ENCODE measurements at regions not wholly inside any gene's neighbourhood (a gene's known extent, or its start where the extent isn't known, plus 50 kb on each side); places are given as distances from the start of the nearest gene placed in this dataset.
A peak's percentile ranks its signal among the peaks of the same experiment; 100 is the strongest.
"Not testable (repeated sequence)": the region's sequence is repeated elsewhere in the genome, so short reads cannot be mapped to it uniquely, and the experiment has no call there.

- DNase-seq (ENCODE audit: low read depth in 1 of 2, low spot score in 2 of 2): no peak
- Histone ChIP-seq H3K36me3 (no peaks in the 10 kb centered on the region), H3K27ac (no peak overlapping the region), H3K4me3 (no peak overlapping the region), H3K4me1 (replicated peaks) (no peaks in the 10 kb centered on the region), H3K27me3 (replicated peaks) (no peaks in the 10 kb centered on the region), H3K9me3 (replicated peaks) (no peaks in the 10 kb centered on the region)
These were observed 157.7 kb upstream of the PROK2 start for GRCh38 chr3:71942432-71943187.

DNA sequence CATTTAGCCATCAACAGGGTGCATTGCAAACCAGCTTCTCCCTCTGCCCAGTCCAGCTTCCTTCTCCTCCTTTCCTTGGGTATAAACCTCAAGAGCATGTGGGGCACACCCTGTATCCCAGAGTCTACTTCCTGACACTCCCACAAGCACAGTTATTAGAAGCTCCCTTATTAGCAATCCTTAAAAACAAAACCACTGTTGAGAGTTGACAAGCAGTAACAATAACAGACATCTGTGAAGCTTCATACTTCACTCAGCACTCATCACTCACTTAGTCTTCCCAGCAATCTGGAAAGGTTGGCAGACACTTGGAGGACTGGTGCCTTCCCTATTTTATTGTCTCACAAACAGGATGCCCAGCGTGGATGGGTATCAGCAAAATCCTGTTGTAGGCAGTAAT lies 155.5 kb upstream of the PROK2 start:
- no peak for DNase-seq (ENCODE audit: low read depth in 1 of 2, low spot score in 2 of 2)
- no peak overlapping the region for H3K4me3 ChIP-seq
- H3K36me3 ChIP-seq: no peaks in the 10 kb centered on the region
- H3K27ac ChIP-seq: no peak overlapping the region
- no peaks in the 10 kb centered on the region for H3K27me3 ChIP-seq (replicated peaks)
- no peaks in the 10 kb centered on the region for H3K9me3 ChIP-seq (replicated peaks)
- H3K4me1 ChIP-seq (replicated peaks): no peaks in the 10 kb centered on the region

GRCh38 chr3:71938081-71938480 lies 153.1 kb upstream of the PROK2 start:
- H3K27ac ChIP-seq; H3K9me3 ChIP-seq (replicated peaks); H3K27me3 ChIP-seq (replicated peaks); H3K36me3 ChIP-seq; DNase-seq (ENCODE audit: low read depth in 1 of 2, low spot score in 2 of 2); H3K4me3 ChIP-seq; H3K4me1 ChIP-seq (replicated peaks): not testable (repeated sequence)

DNA sequence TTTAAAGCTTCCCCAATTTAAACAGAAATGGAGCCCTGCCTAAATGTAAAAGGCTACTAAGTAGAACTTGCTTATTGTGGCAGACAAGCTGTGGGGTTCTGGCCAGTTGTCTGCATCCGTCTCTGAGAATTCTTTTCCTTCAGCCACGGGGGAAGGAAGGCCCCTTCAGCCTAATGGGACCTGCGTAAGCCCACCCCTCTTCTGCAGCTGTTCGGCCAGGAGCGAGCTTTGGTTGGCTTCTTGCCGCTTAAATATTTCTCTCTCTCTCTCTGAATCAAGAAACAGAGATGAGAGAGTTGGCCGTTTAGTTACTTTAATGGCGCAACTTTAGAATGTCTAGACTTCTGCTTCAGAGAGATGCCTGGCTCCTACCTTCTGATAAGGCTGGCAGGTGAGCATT lies 151.7 kb upstream of the PROK2 start:
- no peaks in the 10 kb centered on the region for H3K4me1 ChIP-seq (replicated peaks)
- H3K27ac ChIP-seq: no peak overlapping the region
- H3K4me3 ChIP-seq: no peak overlapping the region
- H3K36me3 ChIP-seq: no peaks in the 10 kb centered on the region
- no peaks in the 10 kb centered on the region for H3K9me3 ChIP-seq (replicated peaks)
- DNase-seq (ENCODE audit: low read depth in 1 of 2, low spot score in 2 of 2): no peak
- H3K27me3 ChIP-seq (replicated peaks): no peaks in the 10 kb centered on the region

GRCh38 chr3:71934520-71935270 lies 149.7 kb upstream of the PROK2 start:
- Histone ChIP-seq H3K36me3 (no peaks in the 10 kb centered on the region), H3K27me3 (replicated peaks) (no peaks in the 10 kb centered on the region), H3K4me3 (no peak overlapping the region)

DNA sequence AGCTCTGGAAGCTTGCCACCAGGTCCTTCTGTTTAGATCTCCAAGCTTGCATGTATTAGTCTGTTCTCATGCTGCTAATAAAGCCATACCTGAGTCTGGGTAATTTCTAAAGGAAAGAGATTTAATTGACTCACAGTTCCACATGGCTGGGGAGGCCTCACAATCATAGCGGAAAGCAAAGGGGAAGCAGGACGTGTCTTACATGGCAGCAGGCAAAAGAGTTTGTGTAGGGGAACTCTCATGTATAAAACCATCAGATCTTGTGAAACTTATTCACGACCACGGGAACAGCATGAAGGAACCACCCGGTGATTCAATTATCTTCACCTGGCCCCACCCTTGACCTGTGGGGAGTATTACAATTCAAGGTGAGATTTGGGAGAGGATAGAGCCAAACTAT lies 147.0 kb upstream of the PROK2 start:
- Histone ChIP-seq H3K4me1 (replicated peaks) (no peaks in the 10 kb centered on the region), H3K9me3 (replicated peaks) (no peaks in the 10 kb centered on the region), H3K36me3 (no peaks in the 10 kb centered on the region)

More at GRCh38 chr3:71934520-71935270, 149.7 kb upstream of the PROK2 start:
- Histone ChIP-seq H3K27ac (no peak overlapping the region), H3K9me3 (replicated peaks) (no peaks in the 10 kb centered on the region), H3K4me1 (replicated peaks) (no peaks in the 10 kb centered on the region)
- DNase-seq (ENCODE audit: low read depth in 1 of 2, low spot score in 2 of 2): no peak

GRCh38 chr3:71930056-71930991 lies 145.4 kb upstream of the PROK2 start:
- no peaks in the 10 kb centered on the region for H3K4me1 ChIP-seq (replicated peaks)
- no peaks in the 10 kb centered on the region for H3K9me3 ChIP-seq (replicated peaks)
- peak in 1 of 2 experiments; percentile 5 for DNase-seq (ENCODE audit: low read depth in 1 of 2, low spot score in 2 of 2)
- no peak overlapping the region for H3K4me3 ChIP-seq
- H3K27ac ChIP-seq: no peak overlapping the region
- H3K36me3 ChIP-seq: no peaks in the 10 kb centered on the region
- no peaks in the 10 kb centered on the region for H3K27me3 ChIP-seq (replicated peaks)

More for the DNA sequence above, 147.0 kb upstream of the PROK2 start:
- H3K4me3 ChIP-seq: no peak overlapping the region
- H3K27me3 ChIP-seq (replicated peaks): no peaks in the 10 kb centered on the region
- no peak overlapping the region for H3K27ac ChIP-seq
- DNase-seq (ENCODE audit: low read depth in 1 of 2, low spot score in 2 of 2): no peak

DNA sequence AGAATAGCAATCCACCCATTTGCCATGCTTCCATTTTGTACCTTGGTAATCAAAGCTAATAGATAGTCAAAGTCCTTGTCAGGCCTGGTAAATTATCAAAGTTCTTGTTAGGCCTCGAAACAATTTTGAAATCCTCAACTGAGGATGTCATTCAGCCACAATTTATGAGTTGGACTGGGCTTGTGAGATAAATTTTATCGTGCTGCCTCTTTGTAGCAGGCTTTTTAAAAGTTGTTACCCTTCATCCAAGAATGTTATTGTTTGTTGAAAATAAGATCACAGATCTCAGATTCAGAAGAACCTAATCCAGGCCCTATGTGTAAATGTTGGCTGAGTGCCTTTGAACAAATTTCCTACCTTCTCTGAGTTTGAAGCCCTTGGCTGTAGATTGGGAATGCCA lies 143.3 kb upstream of the PROK2 start:
- Histone ChIP-seq H3K36me3 (no peaks in the 10 kb centered on the region), H3K4me1 (replicated peaks) (no peaks in the 10 kb centered on the region), H3K27ac (no peak overlapping the region), H3K27me3 (replicated peaks) (no peaks in the 10 kb centered on the region), H3K4me3 (no peak overlapping the region), H3K9me3 (replicated peaks) (no peaks in the 10 kb centered on the region)
- no peak for DNase-seq (ENCODE audit: low read depth in 1 of 2, low spot score in 2 of 2)

GRCh38 chr3:71927505-71928066 lies 142.6 kb upstream of the PROK2 start:
- H3K36me3 ChIP-seq: no peaks in the 10 kb centered on the region
- no peak overlapping the region for H3K4me3 ChIP-seq
- no peaks in the 10 kb centered on the region for H3K9me3 ChIP-seq (replicated peaks)

GRCh38 chr3:71926616-71927015 lies 141.7 kb upstream of the PROK2 start:
- Histone ChIP-seq H3K9me3 (replicated peaks) (no peaks in the 10 kb centered on the region), H3K27me3 (replicated peaks) (no peaks in the 10 kb centered on the region), H3K36me3 (no peaks in the 10 kb centered on the region), H3K4me3 (no peak overlapping the region), H3K4me1 (replicated peaks) (no peaks in the 10 kb centered on the region), H3K27ac (no peak overlapping the region)
- no peak for DNase-seq (ENCODE audit: low read depth in 1 of 2, low spot score in 2 of 2)

More at GRCh38 chr3:71927505-71928066, 142.6 kb upstream of the PROK2 start:
- H3K4me1 ChIP-seq (replicated peaks): no peaks in the 10 kb centered on the region
- H3K27me3 ChIP-seq (replicated peaks): no peaks in the 10 kb centered on the region
- no peak for DNase-seq (ENCODE audit: low read depth in 1 of 2, low spot score in 2 of 2)
- no peak overlapping the region for H3K27ac ChIP-seq

- Histone ChIP-seq H3K4me1 (replicated peaks) (no peaks in the 10 kb centered on the region), H3K27me3 (replicated peaks) (no peaks in the 10 kb centered on the region), H3K36me3 (no peaks in the 10 kb centered on the region), H3K9me3 (replicated peaks) (no peaks in the 10 kb centered on the region), H3K27ac (no peak overlapping the region), H3K4me3 (no peak overlapping the region)
- DNase-seq (ENCODE audit: low read depth in 1 of 2, low spot score in 2 of 2): no peak
These were observed 141.3 kb upstream of the PROK2 start for GRCh38 chr3:71926262-71926600.

DNA sequence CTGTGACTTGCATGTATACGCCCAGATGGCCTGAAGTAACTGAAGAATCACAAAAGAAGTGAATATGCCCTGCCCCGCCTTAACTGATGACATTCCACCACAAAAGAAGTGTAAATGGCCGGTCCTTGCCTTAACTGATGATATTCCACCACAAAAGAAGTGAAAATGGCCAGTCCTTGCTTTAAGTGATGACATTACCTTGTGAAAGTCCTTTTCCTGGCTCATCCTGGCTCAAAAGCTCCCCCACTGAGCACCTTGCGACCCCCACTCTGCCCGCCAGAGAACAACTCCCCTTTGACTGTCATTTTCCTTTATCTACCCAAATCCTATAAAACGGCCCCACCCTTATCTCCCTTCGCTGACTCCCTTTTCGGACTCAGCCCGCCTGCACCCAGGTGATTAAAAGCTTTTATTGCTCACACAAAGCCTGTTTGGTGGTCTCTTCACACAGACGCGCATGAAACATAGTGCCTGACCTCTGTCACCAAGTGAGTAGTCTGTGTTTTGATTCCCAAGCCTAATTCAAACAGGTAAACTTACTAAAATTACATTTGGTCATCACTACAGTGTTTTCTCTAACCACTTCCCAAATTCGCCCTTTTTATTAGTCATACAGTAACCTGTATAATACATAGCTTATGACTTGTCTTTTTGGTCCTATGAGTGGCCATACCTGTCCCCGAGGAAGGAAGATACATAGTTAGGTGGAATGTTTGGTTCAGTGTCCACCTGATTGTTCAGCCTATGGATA lies 140.7 kb upstream of the PROK2 start:
- not testable (repeated sequence) for H3K4me3 ChIP-seq; H3K36me3 ChIP-seq; H3K4me1 ChIP-seq (replicated peaks); H3K9me3 ChIP-seq (replicated peaks); DNase-seq (ENCODE audit: low read depth in 1 of 2, low spot score in 2 of 2); H3K27ac ChIP-seq; H3K27me3 ChIP-seq (replicated peaks)

- no peaks in the 10 kb centered on the region for H3K4me1 ChIP-seq (replicated peaks)
- no peak for DNase-seq (ENCODE audit: low read depth in 1 of 2, low spot score in 2 of 2)
- H3K27me3 ChIP-seq (replicated peaks): no peaks in the 10 kb centered on the region
- H3K4me3 ChIP-seq: no peak overlapping the region
- H3K9me3 ChIP-seq (replicated peaks): no peaks in the 10 kb centered on the region
- no peaks in the 10 kb centered on the region for H3K36me3 ChIP-seq
- H3K27ac ChIP-seq: no peak overlapping the region
These were observed 139.8 kb upstream of the PROK2 start for GRCh38 chr3:71924721-71925120.

All from SJSA1 (cell line).